Cardiac fibroblast (primary cell): ENCODE measurements at regions not wholly inside any gene's neighbourhood (a gene's known extent, or its start where the extent isn't known, plus 50 kb on each side); places are given as distances from the start of the nearest gene placed in this dataset.
"Not testable (repeated sequence)": the region's sequence is repeated elsewhere in the genome, so short reads cannot be mapped to it uniquely, and the experiment has no call there.

Source experiments
- DNase-seq, 2 donors: peaks; one replicate each; pipeline versions ENCODE4 v3.0.0 to v3.0.0-alpha.2; 2010; ENCODE audit warnings: low read depth in 2 of 2
- H3K4me3 ChIP-seq, 2 donors: replicated peaks in 1 of 2; 1 replicate in 1 of 2; 2 replicates in 1 of 2; pipeline ENCODE4 v1.5.1; 2011; ENCODE audit warnings: low read depth in 2 of 2, low read length in 2 of 2, mild to moderate bottlenecking in 2 of 2, moderate library complexity in 1 of 2
- CTCF ChIP-seq: IDR thresholded peaks from one replicate; pipeline ENCODE4 v1.5.1; 2011; ENCODE audit warnings: low read depth, mild to moderate bottlenecking, low read length, inconsistent platforms

- DNase-seq, result peak in 1 of 2 donors; percentile 32
- no peak for TF ChIP-seq CTCF
- no peak overlapping the region for H3K4me3 ChIP-seq
Observed at GRCh38 chr3:153045150-153045549, 116.9 kb upstream of the RAP2B start.

- H3K4me3 ChIP-seq, result no peak overlapping the region
- no peak for DNase-seq
- no peak for TF ChIP-seq CTCF
Observed at GRCh38 chr3:153050978-153051377, 111.0 kb upstream of the RAP2B start.

DNA sequence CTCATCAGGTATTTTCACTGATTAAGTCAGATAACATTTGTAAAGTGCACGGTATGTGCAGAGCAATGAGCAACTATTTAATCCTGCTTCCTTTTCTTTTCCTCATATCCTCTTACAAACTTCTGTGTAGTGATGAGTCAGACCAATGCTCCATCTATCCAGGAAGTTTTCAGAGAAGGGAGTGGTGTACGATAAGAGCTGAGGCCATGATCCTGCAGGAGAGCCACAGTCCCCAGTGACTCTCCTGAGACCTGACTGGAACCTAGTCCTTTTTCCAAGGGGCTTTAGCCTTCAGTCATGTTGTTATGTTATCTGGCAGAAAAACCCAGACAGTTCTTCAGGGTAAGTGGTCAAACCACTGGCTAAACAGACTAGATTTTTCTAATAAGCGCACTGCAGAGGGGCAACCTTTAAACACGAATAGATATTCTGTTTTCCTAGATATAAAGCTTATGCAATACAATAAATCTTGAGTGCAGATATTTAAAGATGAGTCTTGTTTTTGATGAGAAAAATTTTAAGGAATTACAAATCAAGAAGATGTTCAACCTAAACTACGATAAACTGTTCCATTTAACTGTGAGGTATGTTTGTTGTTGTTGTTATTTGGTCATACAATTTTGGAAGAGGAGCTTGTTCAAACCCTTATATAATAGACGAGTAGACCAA, 110.5 kb upstream of the RAP2B start:
- no peak overlapping the region for H3K4me3 ChIP-seq
- peak; percentile 75 to 86 for DNase-seq
- no peak for TF ChIP-seq CTCF

DNA sequence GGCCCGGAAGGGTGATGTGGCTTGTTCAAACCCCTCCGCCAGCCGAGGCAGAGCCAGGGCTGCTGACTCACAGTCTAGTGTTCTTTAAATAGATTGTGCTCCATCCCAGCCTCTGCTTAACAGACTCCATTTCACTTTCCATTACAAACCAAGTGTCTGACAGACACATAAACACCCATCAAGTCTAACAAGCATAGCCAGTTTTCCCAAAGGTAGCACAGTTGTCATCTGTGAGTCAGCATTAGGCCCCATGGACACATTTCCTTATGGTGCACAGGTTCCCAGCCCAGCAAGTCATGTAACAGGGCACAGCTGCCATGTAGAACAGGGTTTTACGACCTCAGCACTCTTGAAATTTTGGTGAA, 109.9 kb upstream of the RAP2B start:
- DNase-seq, result peak; percentile 86 to 94
- H3K4me3 ChIP-seq, result no peak overlapping the region
- TF ChIP-seq CTCF, result no peak

DNA sequence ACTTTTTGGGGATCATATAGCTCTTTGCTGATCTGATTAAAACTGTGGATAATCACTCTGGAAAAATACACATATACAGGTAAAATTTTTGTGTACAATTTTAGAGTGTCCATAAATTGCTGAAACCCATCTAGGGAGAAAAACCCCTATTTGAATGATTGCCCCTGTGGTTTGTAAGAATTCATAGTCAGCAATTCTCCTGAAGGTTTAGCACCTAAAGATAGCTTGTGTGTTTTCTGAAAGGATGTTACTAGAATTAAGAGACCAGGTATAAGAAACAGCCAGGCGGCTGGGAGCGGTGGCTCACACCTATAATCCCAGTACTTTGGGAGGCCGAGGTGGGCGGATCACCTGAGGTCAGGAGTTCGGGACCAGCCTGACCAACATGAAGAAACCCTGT, 106.8 kb upstream of the RAP2B start:
- no peak for DNase-seq
- no peak overlapping the region for H3K4me3 ChIP-seq
- TF ChIP-seq CTCF, result no peak

DNA sequence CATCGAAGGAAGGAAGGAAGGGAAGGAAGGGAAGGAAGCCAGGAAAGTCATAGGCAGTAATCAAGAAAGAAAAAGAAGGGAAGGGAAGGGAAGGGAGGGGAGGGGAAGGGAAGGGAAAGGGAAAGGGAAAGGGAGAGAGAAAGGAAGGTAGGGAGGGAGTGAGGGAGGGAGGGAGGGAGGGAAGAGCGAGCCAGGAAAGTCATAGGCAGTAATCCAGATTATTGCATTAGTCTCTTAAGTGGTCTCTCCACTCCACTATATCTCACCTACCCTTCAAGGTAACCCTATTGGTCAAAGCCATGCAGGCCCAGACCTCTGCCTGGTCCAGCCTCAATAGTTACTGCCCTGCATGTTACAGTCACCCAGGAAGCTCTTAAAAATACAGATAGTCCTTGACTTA, 106.2 kb upstream of the RAP2B start:
- TF ChIP-seq CTCF, result no peak
- DNase-seq, result no peak
- no peak overlapping the region for H3K4me3 ChIP-seq

DNA sequence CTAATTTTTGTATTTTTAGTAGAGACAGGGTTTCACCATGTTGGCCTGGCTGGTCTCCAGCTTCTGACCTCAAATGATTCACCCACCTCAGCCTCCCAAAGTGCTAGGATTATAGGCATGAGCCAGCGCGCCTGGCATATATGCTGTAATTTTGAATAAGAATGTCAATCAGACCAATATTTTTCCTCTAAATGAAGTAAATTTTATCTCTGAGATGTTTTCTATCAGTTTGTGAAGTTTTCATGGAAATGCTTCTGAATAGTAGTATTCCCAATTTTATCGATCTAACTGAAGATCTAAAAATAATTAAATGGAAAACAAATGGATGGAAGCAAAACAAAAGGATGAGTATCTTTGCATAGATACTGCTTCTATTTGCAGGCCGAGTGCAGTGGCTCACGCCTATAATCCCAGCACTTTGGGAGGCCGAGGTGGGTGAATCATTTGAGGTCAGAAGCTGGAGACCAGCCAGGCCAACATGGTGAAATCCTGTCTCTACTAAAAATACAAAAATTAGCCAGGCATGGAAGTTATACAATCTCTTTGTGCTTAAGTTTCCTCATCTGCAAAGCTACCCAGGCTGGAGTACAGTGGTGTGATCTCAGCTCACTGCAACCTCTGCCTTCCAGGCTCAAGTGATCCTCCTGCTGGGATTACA, 103.9 kb upstream of the RAP2B start:
- H3K4me3 ChIP-seq, result not testable (repeated sequence)
- peak; percentile 68 to 83 for DNase-seq
